ENCODE measurements at regions not wholly inside any gene's neighbourhood (a gene's known extent, or its start where the extent isn't known, plus 50 kb on each side); places are given as distances from the start of the nearest gene placed in this dataset.

DNA sequence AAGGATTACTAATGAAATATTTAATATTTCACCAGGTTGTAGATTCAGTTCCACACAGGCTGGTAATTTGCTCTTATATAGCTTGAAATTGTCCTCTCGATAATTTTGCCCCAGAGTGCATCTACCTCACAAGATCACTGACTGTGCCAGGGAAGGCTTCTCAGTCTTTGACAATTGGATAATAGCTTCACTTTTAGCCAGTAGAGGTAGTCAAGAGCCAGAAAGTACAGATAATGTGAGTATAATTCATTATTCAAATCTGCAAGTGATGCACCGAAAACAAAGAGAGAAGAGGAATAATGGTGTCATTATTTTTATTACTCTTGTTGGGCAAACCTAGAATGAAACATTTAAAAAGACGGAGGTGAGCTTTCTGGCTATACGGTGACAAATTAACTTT lies 292.8 kb downstream of the EN1 start:
- no peak overlapping the region for H3K9ac ChIP-seq (ENCODE audit: low read depth in 1 of 2, low read length in 2 of 2)
- H3K27me3 ChIP-seq (ENCODE audit: control insufficient read depth in 4 of 4, insufficient read depth in 4 of 4, low read length in 3 of 4), result peaks cover 0 to 2% (median 1%) of the 10 kb centered on the region in 4 donors
- H3K4me3 ChIP-seq (ENCODE audit: low read depth in 1 of 3, low read length in 3 of 3), result no peak overlapping the region
- H3K27ac ChIP-seq (ENCODE audit: low read depth in 1 of 2, low read length in 2 of 2), result no peak overlapping the region
- no peaks in the 10 kb centered on the region for H3K9me3 ChIP-seq (ENCODE audit: control insufficient read depth in 4 of 4, low read length in 3 of 4)
- TF ChIP-seq, protein P1, sequence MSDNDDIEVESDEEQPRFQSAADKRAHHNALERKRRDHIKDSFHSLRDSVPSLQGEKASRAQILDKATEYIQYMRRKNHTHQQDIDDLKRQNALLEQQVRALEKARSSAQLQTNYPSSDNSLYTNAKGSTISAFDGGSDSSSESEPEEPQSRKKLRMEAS (IDR thresholded peaks at IDR 0.05), result no peak
- TF ChIP-seq TAF1 (conservative IDR thresholded peaks at IDR 0.05) (no peak), RXRA (IDR thresholded peaks at IDR 0.05) (no peak), FOXA2 (IDR thresholded peaks at IDR 0.05) (no peak), SP1 (IDR thresholded peaks at IDR 0.05) (no peak), GABPA (IDR thresholded peaks at IDR 0.05 in 1 of 2, conservative IDR thresholded peaks at IDR 0.05 in 1 of 2) (no peak), HNF4G (IDR thresholded peaks at IDR 0.05) (no peak), YY1 (IDR thresholded peaks at IDR 0.05) (no peak), HNF4A (conservative IDR thresholded peaks at IDR 0.05) (no peak), FOXA1 (IDR thresholded peaks at IDR 0.05) (no peak), EGR1 (IDR thresholded peaks at IDR 0.05; ENCODE audit: low read depth in 2 of 2) (no peak), JUND (IDR thresholded peaks at IDR 0.05) (no peak), RAD21 (IDR thresholded peaks at IDR 0.05) (no peak), NR2F2 (IDR thresholded peaks at IDR 0.05) (no peak)
- TF ChIP-seq, protein P2, sequence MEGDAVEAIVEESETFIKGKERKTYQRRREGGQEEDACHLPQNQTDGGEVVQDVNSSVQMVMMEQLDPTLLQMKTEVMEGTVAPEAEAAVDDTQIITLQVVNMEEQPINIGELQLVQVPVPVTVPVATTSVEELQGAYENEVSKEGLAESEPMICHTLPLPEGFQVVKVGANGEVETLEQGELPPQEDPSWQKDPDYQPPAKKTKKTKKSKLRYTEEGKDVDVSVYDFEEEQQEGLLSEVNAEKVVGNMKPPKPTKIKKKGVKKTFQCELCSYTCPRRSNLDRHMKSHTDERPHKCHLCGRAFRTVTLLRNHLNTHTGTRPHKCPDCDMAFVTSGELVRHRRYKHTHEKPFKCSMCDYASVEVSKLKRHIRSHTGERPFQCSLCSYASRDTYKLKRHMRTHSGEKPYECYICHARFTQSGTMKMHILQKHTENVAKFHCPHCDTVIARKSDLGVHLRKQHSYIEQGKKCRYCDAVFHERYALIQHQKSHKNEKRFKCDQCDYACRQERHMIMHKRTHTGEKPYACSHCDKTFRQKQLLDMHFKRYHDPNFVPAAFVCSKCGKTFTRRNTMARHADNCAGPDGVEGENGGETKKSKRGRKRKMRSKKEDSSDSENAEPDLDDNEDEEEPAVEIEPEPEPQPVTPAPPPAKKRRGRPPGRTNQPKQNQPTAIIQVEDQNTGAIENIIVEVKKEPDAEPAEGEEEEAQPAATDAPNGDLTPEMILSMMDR (IDR thresholded peaks at IDR 0.05; ENCODE audit: low read depth, low read length, missing input control), result no peak
- TF ChIP-seq, protein P3, sequence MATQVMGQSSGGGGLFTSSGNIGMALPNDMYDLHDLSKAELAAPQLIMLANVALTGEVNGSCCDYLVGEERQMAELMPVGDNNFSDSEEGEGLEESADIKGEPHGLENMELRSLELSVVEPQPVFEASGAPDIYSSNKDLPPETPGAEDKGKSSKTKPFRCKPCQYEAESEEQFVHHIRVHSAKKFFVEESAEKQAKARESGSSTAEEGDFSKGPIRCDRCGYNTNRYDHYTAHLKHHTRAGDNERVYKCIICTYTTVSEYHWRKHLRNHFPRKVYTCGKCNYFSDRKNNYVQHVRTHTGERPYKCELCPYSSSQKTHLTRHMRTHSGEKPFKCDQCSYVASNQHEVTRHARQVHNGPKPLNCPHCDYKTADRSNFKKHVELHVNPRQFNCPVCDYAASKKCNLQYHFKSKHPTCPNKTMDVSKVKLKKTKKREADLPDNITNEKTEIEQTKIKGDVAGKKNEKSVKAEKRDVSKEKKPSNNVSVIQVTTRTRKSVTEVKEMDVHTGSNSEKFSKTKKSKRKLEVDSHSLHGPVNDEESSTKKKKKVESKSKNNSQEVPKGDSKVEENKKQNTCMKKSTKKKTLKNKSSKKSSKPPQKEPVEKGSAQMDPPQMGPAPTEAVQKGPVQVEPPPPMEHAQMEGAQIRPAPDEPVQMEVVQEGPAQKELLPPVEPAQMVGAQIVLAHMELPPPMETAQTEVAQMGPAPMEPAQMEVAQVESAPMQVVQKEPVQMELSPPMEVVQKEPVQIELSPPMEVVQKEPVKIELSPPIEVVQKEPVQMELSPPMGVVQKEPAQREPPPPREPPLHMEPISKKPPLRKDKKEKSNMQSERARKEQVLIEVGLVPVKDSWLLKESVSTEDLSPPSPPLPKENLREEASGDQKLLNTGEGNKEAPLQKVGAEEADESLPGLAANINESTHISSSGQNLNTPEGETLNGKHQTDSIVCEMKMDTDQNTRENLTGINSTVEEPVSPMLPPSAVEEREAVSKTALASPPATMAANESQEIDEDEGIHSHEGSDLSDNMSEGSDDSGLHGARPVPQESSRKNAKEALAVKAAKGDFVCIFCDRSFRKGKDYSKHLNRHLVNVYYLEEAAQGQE (IDR thresholded peaks at IDR 0.05), result no peak
- TF ChIP-seq, protein P4, sequence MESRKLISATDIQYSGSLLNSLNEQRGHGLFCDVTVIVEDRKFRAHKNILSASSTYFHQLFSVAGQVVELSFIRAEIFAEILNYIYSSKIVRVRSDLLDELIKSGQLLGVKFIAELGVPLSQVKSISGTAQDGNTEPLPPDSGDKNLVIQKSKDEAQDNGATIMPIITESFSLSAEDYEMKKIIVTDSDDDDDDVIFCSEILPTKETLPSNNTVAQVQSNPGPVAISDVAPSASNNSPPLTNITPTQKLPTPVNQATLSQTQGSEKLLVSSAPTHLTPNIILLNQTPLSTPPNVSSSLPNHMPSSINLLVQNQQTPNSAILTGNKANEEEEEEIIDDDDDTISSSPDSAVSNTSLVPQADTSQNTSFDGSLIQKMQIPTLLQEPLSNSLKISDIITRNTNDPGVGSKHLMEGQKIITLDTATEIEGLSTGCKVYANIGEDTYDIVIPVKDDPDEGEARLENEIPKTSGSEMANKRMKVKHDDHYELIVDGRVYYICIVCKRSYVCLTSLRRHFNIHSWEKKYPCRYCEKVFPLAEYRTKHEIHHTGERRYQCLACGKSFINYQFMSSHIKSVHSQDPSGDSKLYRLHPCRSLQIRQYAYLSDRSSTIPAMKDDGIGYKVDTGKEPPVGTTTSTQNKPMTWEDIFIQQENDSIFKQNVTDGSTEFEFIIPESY (IDR thresholded peaks at IDR 0.05), result no peak
- TF ChIP-seq, protein P5, sequence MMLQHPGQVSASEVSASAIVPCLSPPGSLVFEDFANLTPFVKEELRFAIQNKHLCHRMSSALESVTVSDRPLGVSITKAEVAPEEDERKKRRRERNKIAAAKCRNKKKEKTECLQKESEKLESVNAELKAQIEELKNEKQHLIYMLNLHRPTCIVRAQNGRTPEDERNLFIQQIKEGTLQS (IDR thresholded peaks at IDR 0.05), result no peak
- DNase-seq (ENCODE audit: low spot score), result no peak
- H3K4me1 ChIP-seq (ENCODE audit: control insufficient read depth in 4 of 4, insufficient read depth in 4 of 4, low read length in 3 of 4), result no peaks in the 10 kb centered on the region
- WGBS, result 94% methylated on average over 4 of the region's 4 CpGs
- no peaks in the 10 kb centered on the region for H3K36me3 ChIP-seq (ENCODE audit: control insufficient read depth in 4 of 4, insufficient read depth in 3 of 4, low read depth in 1 of 4, low read length in 3 of 4)

Measured in liver (tissue), 8 donors.